ENCODE measurements at regions not wholly inside any gene's neighbourhood (a gene's known extent, or its start where the extent isn't known, plus 50 kb on each side); places are given as distances from the start of the nearest gene placed in this dataset.

DNA sequence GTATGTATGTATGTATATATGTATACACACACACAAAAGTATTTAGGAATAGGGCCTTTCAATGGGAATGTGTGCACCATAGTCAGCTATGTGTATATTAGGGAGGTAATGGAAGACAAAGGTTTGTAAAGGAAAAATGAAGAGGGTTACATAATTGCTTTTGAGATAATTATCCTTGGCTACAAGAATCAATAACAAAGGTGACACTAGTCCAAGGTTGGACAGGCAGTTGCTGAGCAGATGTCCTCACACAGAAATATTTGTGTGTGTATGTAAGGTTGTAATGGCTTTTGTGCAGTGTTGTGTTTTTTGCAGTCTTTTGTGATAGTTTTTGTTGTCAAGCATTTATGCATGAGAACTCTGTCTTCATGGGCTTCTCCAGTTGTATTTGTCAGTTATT, 157.9 kb upstream of the MARCKS start:
- TF ChIP-seq EP300 (IDR thresholded peaks at IDR 0.05; ENCODE audit: borderline replicate concordance in 1 of 2, low read depth in 1 of 2, low read length in 1 of 2) (no peak), GATA2 (CRISPR knock-in tag; IDR thresholded peaks at IDR 0.05) (no peak), MXI1 (IDR thresholded peaks at IDR 0.05; ENCODE audit: low read depth, low read length) (no peak), CHD2 (IDR thresholded peaks at IDR 0.05; ENCODE audit: low read length, partially characterized antibody) (no peak), RXRA (IDR thresholded peaks at IDR 0.05; ENCODE audit: borderline replicate concordance, low read depth) (no peak), RCOR1 (IDR thresholded peaks at IDR 0.05; ENCODE audit: low read length) (no peak)
- TF ChIP-seq, protein P1, sequence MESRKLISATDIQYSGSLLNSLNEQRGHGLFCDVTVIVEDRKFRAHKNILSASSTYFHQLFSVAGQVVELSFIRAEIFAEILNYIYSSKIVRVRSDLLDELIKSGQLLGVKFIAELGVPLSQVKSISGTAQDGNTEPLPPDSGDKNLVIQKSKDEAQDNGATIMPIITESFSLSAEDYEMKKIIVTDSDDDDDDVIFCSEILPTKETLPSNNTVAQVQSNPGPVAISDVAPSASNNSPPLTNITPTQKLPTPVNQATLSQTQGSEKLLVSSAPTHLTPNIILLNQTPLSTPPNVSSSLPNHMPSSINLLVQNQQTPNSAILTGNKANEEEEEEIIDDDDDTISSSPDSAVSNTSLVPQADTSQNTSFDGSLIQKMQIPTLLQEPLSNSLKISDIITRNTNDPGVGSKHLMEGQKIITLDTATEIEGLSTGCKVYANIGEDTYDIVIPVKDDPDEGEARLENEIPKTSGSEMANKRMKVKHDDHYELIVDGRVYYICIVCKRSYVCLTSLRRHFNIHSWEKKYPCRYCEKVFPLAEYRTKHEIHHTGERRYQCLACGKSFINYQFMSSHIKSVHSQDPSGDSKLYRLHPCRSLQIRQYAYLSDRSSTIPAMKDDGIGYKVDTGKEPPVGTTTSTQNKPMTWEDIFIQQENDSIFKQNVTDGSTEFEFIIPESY (IDR thresholded peaks at IDR 0.05; ENCODE audit: borderline replicate concordance, low read depth) = no peak
- TF ChIP-seq, protein P2, sequence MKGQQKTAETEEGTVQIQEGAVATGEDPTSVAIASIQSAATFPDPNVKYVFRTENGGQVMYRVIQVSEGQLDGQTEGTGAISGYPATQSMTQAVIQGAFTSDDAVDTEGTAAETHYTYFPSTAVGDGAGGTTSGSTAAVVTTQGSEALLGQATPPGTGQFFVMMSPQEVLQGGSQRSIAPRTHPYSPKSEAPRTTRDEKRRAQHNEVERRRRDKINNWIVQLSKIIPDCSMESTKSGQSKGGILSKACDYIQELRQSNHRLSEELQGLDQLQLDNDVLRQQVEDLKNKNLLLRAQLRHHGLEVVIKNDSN (IDR thresholded peaks at IDR 0.05; ENCODE audit: borderline replicate concordance, low read depth) = no peak
- H3K9me2 ChIP-seq = no peaks in the 10 kb centered on the region
- no peak overlapping the region for H3K9ac ChIP-seq
- no peaks in the 10 kb centered on the region for H3K9me3 ChIP-seq
- H4K20me1 ChIP-seq (ENCODE audit: insufficient read depth) = no peaks in the 10 kb centered on the region
- H3F3A ChIP-seq (replicated peaks; ENCODE audit: insufficient read depth) = peaks cover 4% of the 10 kb centered on the region
- H3K27me3 ChIP-seq (ENCODE audit: insufficient read depth) = no peaks in the 10 kb centered on the region
- no peaks in the 10 kb centered on the region for H3K79me2 ChIP-seq (ENCODE audit: insufficient read depth)
- no peaks in the 10 kb centered on the region for H3K36me3 ChIP-seq (replicated peaks in 1 of 2; ENCODE audit: control insufficient read depth in 1 of 2, insufficient read depth in 2 of 2, low read length in 1 of 2)
- no peak overlapping the region for H2AFZ ChIP-seq (ENCODE audit: low read depth)
- ChIA-PET POLR2A (no interaction called here), CTCF (no interaction called here)
- H3K4me2 ChIP-seq = no peak overlapping the region
- no peaks in the 10 kb centered on the region for H3K4me1 ChIP-seq (ENCODE audit: control insufficient read depth in 1 of 2, insufficient read depth in 2 of 2, low read depth in 1 of 2, low read length in 1 of 2)
- no peak overlapping the region for H3K27ac ChIP-seq (ENCODE audit: low read depth in 2 of 2, low read length in 1 of 2)
- H3K4me3 ChIP-seq (ENCODE audit: low read depth in 2 of 2, low read length in 1 of 2) = no peak overlapping the region
- no peak for DNase-seq

DNA sequence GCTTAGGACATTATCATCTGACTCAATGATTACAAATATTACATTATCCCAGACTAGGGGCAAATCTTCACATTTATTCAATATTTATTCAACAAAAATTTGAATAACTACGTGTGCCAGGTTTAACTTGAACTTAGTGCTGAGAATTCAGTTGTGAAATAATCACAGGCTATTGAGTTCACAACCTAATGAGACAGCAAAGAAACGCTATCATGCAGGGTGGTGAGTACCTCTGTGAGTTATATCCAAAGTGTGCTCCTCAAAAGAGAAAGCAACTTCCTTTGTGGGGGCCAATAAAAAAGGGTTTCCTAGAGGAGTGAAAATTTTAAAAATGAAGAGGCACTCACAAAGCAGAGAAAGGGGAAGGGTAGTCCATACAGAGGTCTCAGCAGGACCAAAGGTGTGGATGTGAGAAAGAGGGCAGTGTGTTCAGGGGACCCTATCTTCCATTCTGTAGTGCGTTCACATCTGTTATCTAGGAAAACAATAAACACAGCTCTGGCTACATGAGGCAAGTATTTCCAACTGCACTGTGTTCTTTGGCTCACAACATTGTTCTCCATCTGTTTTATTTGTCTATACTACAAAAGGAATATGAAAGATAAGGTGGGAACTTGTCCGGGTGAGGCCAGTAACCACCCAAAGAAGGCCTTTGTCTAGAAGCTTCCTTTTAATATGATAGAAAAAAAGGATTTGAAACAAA, 155.4 kb upstream of the MARCKS start:
- Histone ChIP-seq H4K20me1 (ENCODE audit: insufficient read depth) (no peaks in the 10 kb centered on the region), H3K27ac (ENCODE audit: low read depth in 2 of 2, low read length in 1 of 2) (no peak overlapping the region), H3K79me2 (ENCODE audit: insufficient read depth) (no peaks in the 10 kb centered on the region), H3K9ac (no peak overlapping the region), H3K9me2 (no peaks in the 10 kb centered on the region), H3K4me1 (ENCODE audit: control insufficient read depth in 1 of 2, insufficient read depth in 2 of 2, low read depth in 1 of 2, low read length in 1 of 2) (no peaks in the 10 kb centered on the region), H2AFZ (ENCODE audit: low read depth) (no peak overlapping the region), H3F3A (replicated peaks; ENCODE audit: insufficient read depth) (no peaks in the 10 kb centered on the region), H3K36me3 (replicated peaks in 1 of 2; ENCODE audit: control insufficient read depth in 1 of 2, insufficient read depth in 2 of 2, low read length in 1 of 2) (no peaks in the 10 kb centered on the region), H3K27me3 (ENCODE audit: insufficient read depth) (no peaks in the 10 kb centered on the region), H3K9me3 (no peaks in the 10 kb centered on the region), H3K4me2 (no peak overlapping the region), H3K4me3 (ENCODE audit: low read depth in 2 of 2, low read length in 1 of 2) (no peak overlapping the region)
- 100% methylated on average over 4 of the region's 4 CpGs for WGBS (ENCODE audit: low lambda C conversion rate)
- DNase-seq = no peak
- ChIA-PET POLR2A (no interaction called here), CTCF (interaction anchor here (1.1 kb wide), 1 partner anchor 13 kb away, joined by 5 read pairs; no protein-coding TSS in a partner anchor)
- TF ChIP-seq, protein P2 (IDR thresholded peaks at IDR 0.05; ENCODE audit: borderline replicate concordance, low read depth) = no peak
- no peak for TF ChIP-seq GATA2 (CRISPR knock-in tag; IDR thresholded peaks at IDR 0.05)
- TF ChIP-seq YY1 (IDR thresholded peaks at IDR 0.05; ENCODE audit: low read depth) = no peak
- TF ChIP-seq SMC3 (IDR thresholded peaks at IDR 0.05; ENCODE audit: low read depth, low read length) = no peak
- TF ChIP-seq, protein P3, sequence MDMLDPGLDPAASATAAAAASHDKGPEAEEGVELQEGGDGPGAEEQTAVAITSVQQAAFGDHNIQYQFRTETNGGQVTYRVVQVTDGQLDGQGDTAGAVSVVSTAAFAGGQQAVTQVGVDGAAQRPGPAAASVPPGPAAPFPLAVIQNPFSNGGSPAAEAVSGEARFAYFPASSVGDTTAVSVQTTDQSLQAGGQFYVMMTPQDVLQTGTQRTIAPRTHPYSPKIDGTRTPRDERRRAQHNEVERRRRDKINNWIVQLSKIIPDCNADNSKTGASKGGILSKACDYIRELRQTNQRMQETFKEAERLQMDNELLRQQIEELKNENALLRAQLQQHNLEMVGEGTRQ (IDR thresholded peaks at IDR 0.05; ENCODE audit: borderline replicate concordance, low read depth, low read length) = no peak
- no peak for TF ChIP-seq EZH2phosphoT487 (IDR thresholded peaks at IDR 0.05; ENCODE audit: borderline replicate concordance, low read depth)
- no peak for TF ChIP-seq NFIC (IDR thresholded peaks at IDR 0.05; ENCODE audit: borderline replicate concordance)
- TF ChIP-seq EP300 (IDR thresholded peaks at IDR 0.05; ENCODE audit: borderline replicate concordance in 1 of 2, low read depth in 1 of 2, low read length in 1 of 2) = no peak
- TF ChIP-seq TAF1 (IDR thresholded peaks at IDR 0.05; ENCODE audit: borderline replicate concordance, low read depth, low read length) = no peak
- TF ChIP-seq RFX5 (IDR thresholded peaks at IDR 0.05; ENCODE audit: low read length) = no peak
- TF ChIP-seq, protein P4, sequence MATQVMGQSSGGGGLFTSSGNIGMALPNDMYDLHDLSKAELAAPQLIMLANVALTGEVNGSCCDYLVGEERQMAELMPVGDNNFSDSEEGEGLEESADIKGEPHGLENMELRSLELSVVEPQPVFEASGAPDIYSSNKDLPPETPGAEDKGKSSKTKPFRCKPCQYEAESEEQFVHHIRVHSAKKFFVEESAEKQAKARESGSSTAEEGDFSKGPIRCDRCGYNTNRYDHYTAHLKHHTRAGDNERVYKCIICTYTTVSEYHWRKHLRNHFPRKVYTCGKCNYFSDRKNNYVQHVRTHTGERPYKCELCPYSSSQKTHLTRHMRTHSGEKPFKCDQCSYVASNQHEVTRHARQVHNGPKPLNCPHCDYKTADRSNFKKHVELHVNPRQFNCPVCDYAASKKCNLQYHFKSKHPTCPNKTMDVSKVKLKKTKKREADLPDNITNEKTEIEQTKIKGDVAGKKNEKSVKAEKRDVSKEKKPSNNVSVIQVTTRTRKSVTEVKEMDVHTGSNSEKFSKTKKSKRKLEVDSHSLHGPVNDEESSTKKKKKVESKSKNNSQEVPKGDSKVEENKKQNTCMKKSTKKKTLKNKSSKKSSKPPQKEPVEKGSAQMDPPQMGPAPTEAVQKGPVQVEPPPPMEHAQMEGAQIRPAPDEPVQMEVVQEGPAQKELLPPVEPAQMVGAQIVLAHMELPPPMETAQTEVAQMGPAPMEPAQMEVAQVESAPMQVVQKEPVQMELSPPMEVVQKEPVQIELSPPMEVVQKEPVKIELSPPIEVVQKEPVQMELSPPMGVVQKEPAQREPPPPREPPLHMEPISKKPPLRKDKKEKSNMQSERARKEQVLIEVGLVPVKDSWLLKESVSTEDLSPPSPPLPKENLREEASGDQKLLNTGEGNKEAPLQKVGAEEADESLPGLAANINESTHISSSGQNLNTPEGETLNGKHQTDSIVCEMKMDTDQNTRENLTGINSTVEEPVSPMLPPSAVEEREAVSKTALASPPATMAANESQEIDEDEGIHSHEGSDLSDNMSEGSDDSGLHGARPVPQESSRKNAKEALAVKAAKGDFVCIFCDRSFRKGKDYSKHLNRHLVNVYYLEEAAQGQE (IDR thresholded peaks at IDR 0.05; ENCODE audit: low read depth, low read length) = no peak
- TF ChIP-seq TCF12 (IDR thresholded peaks at IDR 0.05) = no peak
- no peak for TF ChIP-seq GABPA (IDR thresholded peaks at IDR 0.05; ENCODE audit: low read depth)

Measured in SK-N-SH (cell line).